GM21528 (cell line): ENCODE measurements at regions not wholly inside any gene's neighbourhood (a gene's known extent, or its start where the extent isn't known, plus 50 kb on each side); places are given as distances from the start of the nearest gene placed in this dataset.
A peak's percentile ranks its signal among the peaks of the same experiment; 100 is the strongest.
"Not testable (repeated sequence)": the region's sequence is repeated elsewhere in the genome, so short reads cannot be mapped to it uniquely, and the experiment has no call there.

ENCODE experiments used
- ATAC-seq: cut with Tn5 transposase; IDR thresholded peaks from one replicate; pipeline ENCODE4 v1.9.1; 2021; ENCODE audit warnings: mild to moderate bottlenecking, moderate library complexity; ENCODE audit not compliant: unreplicated experiment, low FRiP score

- no peak for ATAC-seq
These were observed 234.4 kb downstream of the SIM1 start for GRCh38 chr6:100230115-100230952.

- ATAC-seq = no peak
These were observed 235.2 kb downstream of the SIM1 start for GRCh38 chr6:100229512-100229911.

GRCh38 chr6:100228834-100229441 lies 234.9 kb upstream of the MCHR2 start:
- peak; percentile 100 for ATAC-seq

GRCh38 chr6:100228437-100228833 lies 234.4 kb upstream of the MCHR2 start:
- peak; percentile 24 for ATAC-seq

- no peak for ATAC-seq
These were observed 232.8 kb upstream of the MCHR2 start for GRCh38 chr6:100226811-100227210.

GRCh38 chr6:100223952-100224351 lies 229.9 kb upstream of the MCHR2 start:
- not testable (repeated sequence) for ATAC-seq

GRCh38 chr6:100220543-100220942 lies 226.5 kb upstream of the MCHR2 start:
- ATAC-seq = no peak

GRCh38 chr6:100217225-100218012 lies 223.4 kb upstream of the MCHR2 start:
- ATAC-seq = no peak

- no peak for ATAC-seq
These were observed 222.7 kb upstream of the MCHR2 start for GRCh38 chr6:100216760-100217159.

GRCh38 chr6:100212131-100212530 lies 218.1 kb upstream of the MCHR2 start:
- no peak for ATAC-seq

GRCh38 chr6:100210137-100211117 lies 216.4 kb upstream of the MCHR2 start:
- no peak for ATAC-seq

GRCh38 chr6:100209323-100210136 lies 215.5 kb upstream of the MCHR2 start:
- no peak for ATAC-seq

GRCh38 chr6:100203400-100203799 lies 209.4 kb upstream of the MCHR2 start:
- ATAC-seq = no peak

GRCh38 chr6:100202417-100203194 lies 208.6 kb upstream of the MCHR2 start:
- no peak for ATAC-seq

GRCh38 chr6:100196214-100196982 lies 202.4 kb upstream of the MCHR2 start:
- ATAC-seq = not testable (repeated sequence)

- not testable (repeated sequence) for ATAC-seq
These were observed 201.2 kb upstream of the MCHR2 start for GRCh38 chr6:100195244-100195643.

- no peak for ATAC-seq
These were observed 200.5 kb upstream of the MCHR2 start for GRCh38 chr6:100194535-100194934.

GRCh38 chr6:100188754-100189153 lies 194.7 kb upstream of the MCHR2 start:
- no peak for ATAC-seq
